Stimulated activated CD4-positive, alpha-beta T cell treated with anti-CD3 and anti-CD28 coated beads, Interleukin-1b, Interleukin-23, amount 100 ng/mL, for 4 hours (primary cell): ENCODE measurements at regions not wholly inside any gene's neighbourhood (a gene's known extent, or its start where the extent isn't known, plus 50 kb on each side); places are given as distances from the start of the nearest gene placed in this dataset.

ENCODE experiments used
- DNase-seq, 2 donors: peaks; one replicate each; pipeline ENCODE4 v3.0.0-alpha.2; 2020; ENCODE audit warnings: low read depth in 2 of 2

DNA sequence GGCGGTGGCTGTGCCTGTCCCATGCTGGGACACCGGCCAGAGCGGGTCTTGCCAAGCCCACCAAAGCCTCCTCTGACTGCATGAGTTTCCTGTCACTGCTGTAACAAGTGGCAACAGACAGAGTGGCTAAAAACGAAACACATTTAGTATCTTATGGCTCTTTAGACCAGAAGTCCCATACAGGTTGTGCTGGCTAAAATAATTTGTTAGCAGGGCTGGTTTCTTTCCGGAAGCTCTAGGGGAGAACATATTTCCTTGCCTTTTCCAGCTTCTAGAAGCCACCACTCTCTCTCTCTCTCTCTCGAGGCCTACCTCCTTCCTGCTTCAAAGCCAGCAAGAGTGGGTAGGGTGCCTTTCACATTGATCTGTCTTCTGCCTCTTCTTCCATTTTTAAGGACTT lies 171.6 kb upstream of the PLPP4 start:
- no peak for DNase-seq

DNA sequence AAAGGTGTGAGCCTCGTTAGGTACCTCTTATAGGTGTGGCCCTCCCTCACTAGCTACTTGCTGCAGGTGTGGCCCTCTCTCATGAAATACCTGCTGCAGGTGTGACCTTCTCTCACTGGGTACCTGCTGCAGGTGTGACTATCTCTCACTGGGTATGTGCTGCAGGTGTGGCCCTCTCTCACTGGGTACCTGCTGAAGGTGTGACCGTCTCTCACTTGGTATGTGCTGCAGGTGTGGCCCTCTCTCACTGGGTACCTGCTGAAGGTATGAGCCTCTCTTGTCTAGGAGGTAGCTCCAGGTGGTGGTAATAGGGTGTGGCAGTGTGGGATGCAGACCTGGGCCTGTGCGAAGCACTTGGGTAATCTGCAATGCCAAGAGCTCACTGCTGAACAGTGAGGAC lies 170.7 kb upstream of the PLPP4 start:
- no peak for DNase-seq

DNA sequence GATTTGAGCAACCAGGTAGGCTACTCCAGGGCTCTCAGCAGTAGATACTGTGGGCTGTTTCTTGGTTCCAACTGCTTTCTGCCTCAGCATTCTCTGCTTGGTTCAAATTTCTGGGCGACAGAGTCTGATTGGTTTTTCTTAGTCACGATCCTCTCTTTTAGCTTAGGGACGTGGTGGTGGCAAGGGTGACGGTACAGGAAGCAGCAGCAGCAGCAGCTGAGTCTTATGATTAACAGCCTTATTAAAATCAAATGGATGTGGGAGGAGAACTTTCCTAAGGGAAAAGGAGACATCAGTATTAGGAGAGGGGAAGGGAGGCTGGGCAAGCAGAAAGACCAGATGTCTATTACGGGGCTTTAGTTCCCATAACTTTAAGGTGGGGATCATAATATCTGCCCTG lies 156.5 kb upstream of the PLPP4 start:
- DNase-seq: no peak

DNA sequence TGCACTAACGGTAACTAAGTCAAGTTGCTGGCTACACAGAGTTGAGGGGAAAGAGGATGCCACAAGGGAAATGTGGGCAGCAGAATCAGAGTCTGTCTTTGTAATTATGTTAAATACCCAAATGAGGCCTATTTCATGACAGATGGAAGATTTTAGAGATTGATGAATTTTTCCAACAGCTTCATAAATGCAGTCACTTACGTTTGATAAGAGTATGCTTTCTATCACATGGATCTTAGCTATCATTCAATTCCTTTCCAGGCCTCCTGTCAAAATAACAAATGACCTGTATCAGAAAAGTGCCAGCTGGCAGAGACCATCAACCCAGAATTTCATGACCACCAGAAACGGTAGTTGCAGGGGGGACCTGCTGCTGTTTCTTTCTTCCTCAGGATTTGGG lies 148.4 kb upstream of the PLPP4 start:
- DNase-seq: no peak

DNA sequence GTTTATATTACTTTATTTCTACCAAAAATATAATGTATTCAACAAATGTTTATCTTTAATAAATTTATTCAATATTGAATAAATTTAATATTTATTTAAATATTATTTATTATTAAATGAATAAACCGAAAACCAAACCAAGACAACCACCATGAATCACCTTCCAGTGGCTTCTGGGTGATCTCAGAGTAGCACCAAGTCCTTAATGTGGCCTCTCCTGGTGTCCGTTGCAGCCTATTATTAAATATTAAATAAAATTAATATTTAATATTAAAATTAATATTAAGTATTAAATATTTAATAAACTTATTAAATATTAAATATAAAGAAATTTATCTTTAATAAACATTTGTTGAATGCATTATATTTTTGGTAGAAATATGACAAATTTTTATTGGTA lies 143.3 kb upstream of the PLPP4 start:
- DNase-seq: no peak

DNA sequence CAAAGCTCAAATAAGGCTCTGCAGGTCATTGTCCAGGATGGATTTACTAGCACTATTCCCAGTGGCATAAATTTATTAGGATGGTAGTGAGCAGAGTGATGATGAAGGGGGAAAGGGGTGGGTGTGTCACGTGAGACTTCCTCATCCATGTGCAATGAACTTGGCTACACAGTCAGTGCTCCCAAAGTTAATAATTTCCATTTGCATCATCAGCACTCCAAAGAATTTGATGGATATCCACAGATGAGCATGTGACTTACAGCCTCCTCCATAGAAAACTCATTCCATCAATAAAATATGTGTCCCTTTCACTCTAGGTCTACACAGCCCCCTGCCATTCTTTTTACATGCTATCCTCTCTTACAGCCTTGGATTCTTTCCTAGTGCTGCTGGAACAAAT lies 142.6 kb upstream of the PLPP4 start:
- DNase-seq: no peak

DNA sequence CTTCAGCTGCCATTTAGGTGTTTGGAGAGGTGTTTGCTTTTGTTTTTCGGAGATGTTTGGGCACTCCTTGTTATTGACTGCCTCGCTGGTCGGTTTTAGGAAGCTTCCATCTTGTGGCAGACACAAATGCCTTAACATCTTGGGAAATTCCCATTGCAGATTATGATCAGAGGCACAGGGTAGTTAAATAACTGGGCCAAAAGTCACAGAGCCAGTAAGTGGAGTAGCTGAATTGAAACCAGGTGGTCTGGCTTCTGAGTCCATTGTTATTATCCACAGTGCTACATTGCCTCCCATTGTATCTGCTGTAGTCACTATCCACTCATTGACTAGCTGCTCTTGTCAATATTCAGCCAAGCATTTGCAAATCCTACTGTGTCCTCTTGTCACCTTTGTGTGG lies 138.2 kb upstream of the PLPP4 start:
- DNase-seq: no peak

DNA sequence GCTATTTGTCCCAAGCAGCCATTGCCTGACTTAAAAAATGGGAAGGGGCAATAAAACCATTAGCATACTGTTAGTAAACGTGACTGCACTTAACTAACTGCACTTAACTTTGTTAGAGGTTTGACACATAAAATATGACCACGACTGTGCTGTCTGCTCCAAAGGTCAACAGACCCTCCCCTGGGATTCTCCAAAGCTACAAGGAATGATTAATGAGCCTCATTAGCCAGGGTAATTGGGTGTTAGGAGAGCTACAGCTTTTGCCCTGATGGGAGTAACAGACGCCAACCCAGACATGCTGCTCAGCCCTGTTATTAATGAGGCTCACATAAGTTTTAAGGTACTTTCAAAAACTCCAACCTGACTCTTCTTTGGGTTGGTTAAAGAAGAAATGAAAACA lies 129.4 kb upstream of the PLPP4 start:
- DNase-seq: no peak

DNA sequence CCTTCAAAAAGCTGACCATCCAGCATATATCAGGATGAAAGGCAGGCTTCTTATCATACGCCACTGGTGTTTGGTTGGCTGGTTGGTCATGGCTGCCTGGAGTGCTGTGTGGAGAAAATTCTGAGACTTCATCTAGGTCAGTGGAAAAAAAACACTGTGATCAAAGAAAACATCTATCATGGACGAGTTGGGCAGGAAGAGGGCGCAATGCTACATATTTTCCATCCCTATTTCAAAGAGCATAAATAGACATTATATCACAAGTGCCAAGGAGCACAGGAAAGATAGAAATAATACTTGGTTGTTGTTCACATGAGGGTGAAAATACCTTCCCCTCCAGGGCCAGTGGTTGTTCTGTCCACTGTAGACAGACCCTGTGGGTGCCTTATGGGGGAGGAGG lies 128.4 kb upstream of the PLPP4 start:
- no peak for DNase-seq

DNA sequence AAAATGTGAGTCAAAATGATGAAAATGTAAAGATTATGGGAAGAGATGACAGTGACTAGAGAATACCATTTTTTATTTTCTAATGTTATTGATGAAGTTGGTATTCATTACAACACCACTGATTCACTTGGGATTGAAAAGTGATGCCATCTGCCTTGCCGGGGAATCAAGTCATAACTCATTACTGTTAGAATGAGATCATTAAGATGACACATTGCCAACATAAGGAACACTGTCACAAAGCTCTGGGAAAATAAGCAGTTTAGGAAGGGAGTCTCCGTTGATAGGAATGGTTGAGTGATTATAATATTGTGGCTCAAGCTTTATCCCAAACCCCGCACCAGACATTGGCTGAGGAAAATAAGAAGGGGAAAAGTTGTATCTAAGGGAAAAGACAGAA lies 121.5 kb upstream of the PLPP4 start:
- DNase-seq: no peak

DNA sequence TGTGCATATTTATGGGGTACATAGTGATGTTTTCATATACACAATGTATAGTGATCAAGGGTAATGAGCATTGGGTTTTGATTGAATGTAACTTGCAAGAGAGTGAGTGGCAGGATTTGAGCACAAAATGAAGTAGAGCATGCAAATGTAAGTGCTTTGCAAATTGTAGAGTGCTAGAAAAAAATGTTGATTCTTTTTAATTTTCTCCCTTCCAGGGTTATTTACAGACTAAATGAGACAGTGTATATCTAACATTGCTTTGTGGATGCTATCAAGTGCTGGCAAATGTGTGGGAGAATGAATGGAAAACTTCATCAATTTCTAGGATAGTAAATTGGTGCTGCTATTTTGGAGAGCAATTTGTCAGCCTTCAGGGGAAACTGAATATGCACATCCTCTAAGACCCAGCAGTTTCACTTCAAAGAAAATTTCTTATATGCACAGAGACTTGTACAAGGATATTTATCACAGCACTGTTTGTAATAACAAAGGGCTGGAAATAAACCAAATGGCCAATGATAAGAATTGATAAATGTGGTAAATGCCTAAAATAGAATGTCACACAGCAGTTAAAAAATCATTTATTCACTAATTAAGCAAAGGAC lies 120.6 kb upstream of the PLPP4 start:
- DNase-seq: no peak

DNA sequence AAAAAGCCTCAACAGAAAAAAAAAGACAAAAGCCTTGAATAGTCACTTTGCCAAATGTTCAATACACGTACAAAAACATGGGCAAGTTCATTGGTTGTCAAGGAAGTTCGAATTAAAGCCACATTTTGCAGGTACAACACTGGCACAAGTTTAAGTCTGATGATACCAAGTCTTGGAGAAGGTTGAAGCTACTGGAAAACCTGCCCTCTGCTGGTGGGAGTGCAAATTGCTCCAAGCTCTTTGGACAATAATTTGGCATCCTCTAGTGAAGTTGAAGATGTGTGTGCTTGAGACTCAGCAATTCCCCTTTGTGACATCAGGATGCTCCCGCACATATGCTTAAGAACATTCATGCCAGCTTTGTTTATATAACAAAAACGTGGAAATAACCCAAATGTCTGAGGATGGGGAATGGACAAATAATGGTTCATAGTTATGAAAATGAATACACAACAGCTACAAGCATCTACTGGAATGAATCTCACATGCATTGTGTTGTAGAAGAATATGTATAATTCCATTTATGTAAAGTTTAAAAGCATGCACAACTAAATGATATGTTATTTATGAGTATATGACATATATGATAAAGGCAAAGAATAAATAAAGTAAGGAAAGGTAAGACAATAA lies 120.0 kb upstream of the PLPP4 start:
- DNase-seq: peak; percentile 40 to 44

DNA sequence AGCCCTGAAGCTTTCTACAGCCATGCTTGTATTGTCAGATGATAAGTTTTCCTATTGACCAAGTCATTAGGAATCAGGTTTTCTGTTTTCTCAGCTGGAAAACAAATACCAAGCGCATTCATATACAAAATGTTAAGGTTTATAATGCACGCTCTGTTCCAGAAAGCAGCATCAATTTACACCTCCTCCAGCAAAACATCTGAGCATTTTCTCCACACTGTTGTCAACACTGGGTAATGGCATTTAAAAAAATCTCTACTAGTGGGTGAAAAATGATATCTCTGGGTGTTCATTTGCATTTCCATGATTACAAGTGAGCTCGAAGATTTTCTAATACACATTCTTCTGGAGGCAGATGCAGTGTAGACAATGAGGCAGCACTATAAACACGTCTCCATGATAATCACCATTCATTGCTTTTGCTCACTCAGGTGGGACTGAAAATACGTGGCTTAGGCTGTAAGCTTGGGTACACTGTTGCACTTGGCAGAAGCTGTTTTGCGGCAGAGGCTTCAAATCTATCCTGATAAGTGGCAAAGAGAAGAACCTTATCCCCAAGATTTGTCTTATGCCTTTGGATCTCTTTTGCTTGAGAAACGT lies 114.8 kb upstream of the PLPP4 start:
- DNase-seq: no peak

DNA sequence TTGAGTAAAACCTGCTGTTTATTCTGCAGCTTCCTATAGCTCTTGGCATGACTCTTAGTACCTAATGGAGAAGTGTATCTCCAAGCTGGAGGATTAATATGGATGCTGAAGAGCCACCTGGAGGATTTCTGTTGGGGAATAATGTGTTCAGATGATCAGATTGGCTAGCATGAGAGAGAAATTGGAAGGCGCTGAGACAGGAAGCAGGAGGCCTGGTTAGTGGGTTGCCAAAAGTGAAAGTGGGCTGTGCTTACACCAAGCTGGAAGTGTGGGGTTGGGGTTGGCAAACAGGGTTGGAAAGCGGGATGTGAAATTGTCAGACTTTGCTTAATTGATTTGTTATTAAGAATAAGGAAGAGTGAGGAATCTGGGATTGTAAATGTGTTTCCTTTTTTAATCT lies 111.8 kb upstream of the PLPP4 start:
- no peak for DNase-seq

DNA sequence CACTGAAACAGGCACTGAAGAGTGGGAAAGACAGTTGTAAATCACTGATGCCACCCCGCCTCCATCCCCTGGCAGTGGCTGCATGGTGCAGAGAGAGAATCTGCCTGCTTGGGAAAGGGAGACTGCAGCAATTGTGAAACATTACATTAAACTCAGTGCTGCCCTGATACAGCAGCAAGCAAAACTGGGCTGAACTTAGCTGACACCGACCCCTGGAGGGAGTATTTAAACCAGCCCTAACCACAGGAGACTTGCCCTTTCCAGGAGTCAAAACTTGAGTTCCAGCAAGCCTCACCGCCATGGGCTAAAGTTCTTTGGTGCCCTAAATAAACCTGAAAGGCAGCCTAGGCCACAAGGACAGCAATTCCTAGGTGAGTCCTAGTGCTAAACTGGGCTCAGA lies 109.4 kb upstream of the PLPP4 start:
- DNase-seq: no peak

DNA sequence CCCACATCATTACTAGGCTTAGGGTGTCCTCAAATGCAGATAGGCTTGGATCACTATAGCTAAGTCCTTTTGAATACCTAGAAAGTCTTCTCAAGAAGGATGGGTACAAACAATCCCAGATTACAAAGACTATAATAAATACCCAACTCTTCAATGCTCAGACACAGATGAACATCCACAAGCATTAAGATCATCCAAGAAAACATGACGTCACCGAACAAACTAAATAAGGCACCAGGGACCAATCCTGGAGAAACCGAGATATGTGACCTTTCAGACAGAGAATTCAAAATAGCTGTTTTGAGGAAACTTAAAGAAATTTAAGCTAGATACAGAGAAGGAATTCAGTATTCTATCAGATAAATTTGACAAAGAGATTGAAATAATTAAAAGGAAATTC lies 108.0 kb upstream of the PLPP4 start:
- no peak for DNase-seq

DNA sequence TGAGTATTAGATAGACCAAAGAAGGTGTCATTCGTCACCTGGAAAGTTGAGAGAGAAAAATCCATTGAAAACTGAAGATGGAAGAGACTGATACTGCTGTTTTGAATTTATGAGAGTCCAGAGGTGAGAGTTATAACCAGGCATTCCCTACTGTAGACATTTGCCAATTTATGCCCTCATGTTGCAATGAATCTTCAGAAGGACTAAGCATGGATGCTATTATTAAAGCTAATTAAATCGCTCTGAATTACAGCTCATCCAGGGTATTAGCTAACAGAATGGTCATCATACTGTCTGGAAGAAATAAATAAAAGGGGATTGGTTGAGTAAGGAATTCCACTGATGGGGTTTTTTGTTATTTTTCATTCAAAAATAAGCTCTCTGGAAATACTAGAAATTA lies 101.6 kb upstream of the PLPP4 start:
- DNase-seq: no peak

DNA sequence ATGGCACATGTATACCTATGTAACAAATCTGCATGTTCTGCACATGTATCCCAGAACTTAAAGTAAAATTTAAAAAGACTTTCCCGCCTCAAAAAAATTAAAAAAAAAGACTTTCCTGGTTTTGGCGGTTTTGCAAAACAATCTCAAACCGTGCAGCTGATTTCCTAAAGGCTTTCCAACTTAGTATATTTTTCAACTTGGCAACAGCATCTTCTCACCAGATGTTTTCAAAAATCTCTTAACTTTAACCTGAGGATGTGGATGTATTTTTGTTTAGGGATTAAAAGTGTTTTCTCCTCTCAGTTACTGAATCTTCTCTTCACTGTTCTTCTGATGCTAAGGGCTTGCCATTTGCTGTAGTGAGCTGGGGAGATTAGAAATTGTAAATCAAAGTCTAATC lies 96.5 kb upstream of the PLPP4 start:
- no peak for DNase-seq

DNA sequence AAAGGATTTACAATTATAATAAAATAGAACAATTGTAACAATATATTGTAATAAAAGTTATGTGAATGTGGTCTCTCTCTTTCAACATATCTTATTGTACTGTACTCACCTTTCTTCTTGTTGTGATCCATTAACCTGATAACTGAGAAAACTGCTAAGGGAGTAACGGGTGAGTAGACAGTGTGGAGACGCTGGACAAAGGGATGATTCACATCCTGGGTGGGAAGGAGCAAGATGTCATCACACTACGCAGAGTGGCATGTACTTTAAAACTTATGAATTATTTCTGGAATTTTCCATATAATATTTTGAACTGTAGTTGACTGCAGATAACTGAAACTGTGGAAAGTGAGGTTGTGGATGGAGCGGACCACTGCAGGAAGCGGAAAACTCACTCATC lies 91.2 kb upstream of the PLPP4 start:
- DNase-seq: no peak

DNA sequence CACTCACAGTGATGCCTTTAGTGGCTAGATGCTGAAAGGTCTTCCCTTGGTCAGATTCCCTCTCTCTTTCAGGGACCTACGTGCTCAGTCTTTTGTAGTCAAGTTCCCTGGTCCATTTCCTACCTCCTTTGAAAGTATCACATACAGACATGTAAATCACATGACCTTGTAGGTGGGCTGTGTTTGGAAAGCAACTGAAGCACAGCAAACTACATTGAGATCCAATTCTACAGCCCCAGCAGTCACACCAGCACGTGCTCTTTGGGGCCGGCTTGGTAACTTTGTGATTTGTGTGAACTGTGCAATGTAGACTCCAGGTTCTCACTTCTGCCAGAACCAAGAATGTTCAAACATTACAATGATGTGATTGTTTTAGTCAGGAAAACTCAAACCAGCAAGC lies 89.7 kb upstream of the PLPP4 start:
- DNase-seq: no peak

DNA sequence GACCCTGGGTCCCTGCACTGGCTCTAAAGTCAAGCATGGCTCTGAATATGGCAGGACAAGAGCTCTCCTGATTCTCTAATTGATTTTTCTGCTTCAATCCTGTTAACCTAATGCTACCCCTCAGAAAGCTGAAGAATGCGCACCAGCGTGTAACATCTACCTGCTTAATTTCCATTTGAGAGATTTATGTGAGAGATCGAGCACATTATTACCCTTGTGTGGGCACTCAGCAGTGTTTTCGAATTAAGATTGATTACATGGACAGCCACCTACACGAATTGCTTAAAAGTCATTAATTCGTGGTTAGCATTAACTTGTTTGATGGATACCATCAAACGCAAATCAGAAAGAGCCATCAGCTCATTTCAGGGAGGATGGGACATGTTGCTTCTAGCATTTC lies 88.7 kb upstream of the PLPP4 start:
- DNase-seq: no peak

DNA sequence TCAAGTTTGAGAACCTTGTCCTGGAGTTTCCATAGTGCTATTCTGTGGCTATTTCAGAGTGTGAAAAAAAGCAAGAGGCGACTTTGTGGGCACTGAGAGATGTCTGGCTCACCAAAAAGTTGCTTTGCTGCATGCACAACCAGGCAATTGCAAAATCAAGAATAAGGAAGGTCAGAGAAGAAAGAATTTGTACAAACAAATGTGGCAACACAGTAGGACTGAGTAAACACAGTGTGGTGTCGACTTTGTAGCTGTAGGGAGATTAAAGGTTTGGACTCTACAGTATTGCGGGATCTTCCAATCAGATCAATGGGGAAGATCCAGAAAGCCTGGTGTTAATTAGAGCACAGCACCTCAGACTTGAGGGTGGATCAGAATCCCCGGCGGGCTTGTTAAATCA lies 88.1 kb upstream of the PLPP4 start:
- no peak for DNase-seq

DNA sequence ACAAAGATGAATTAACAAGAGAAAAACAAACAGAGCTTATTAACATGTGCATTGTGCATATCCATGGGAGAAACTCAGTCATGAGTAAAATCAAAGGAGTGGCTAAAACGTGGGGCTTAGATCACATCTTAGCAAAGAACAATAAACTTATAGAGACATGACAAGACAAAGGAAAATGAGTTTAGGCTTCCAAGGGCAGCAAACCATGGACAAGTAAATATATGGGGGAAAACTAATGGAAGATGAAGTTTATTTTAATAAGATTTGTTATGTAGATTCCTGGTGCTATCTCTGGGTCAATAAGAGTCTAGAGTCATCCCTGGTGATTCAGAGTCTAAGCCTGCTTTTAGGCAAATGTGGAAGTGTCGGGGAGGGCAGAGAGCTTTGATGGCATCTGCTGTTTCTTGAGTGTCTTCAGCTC lies 87.2 kb upstream of the PLPP4 start:
- no peak for DNase-seq

DNA sequence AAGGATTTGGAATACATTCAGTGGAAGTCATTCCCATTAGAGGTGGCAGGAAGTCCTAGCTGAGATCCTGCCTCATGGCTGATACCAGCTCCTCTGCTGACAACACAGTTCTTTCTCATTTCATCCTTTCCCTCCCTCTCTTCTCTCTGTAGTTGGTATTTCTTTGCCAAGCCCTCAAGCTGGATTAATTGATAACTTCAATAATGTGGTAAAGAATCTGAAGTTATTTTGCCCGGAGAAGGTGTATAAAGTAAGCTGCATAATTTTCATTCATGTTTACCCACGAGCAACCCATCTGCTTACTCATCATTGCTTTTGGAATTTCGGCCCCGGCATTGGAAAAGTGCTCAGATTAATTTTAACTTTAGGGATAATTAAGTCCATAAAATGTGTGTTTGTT lies 85.2 kb upstream of the PLPP4 start:
- no peak for DNase-seq
